Aorta (tissue), 5 donors: ENCODE measurements at regions not wholly inside any gene's neighbourhood (a gene's known extent, or its start where the extent isn't known, plus 50 kb on each side); places are given as distances from the start of the nearest gene placed in this dataset.

Source experiments
- ATAC-seq: fragments of 200-7000 bp; cut with Tn5 transposase; one replicate; pipeline ENCODE4 v1.9.1; 2022; ENCODE audit warnings: moderate library complexity; ENCODE audit not compliant: low FRiP score
- DNase-seq, 2 donors: peaks; one replicate each; pipeline ENCODE4 v3.0.0-alpha.2; 2020
- H3K27ac ChIP-seq, 2 donors: one replicate each; pipeline ENCODE4 v1.5.1; 2013; ENCODE audit warnings: low read length in 2 of 2, mild to moderate bottlenecking in 2 of 2, moderate library complexity in 2 of 2, control low read depth in 1 of 2, inconsistent platforms in 1 of 2, low read depth in 1 of 2
- H3K27me3 ChIP-seq, 2 donors: one replicate each; pipeline ENCODE4 v1.6.1; 2013; ENCODE audit warnings: control low read depth in 1 of 2, low read length in 1 of 2, mild to moderate bottlenecking in 1 of 2, moderate library complexity in 1 of 2; ENCODE audit not compliant: insufficient read depth in 2 of 2, control insufficient read depth in 1 of 2
- H3K36me3 ChIP-seq, 2 donors: one replicate each; pipeline ENCODE4 v1.6.1; 2013; ENCODE audit warnings: control low read depth in 1 of 2, low read length in 1 of 2, mild to moderate bottlenecking in 1 of 2; ENCODE audit not compliant: insufficient read depth in 2 of 2, control insufficient read depth in 1 of 2
- H3K4me1 ChIP-seq, 2 donors: one replicate each; pipeline ENCODE4 v1.6.1; 2013; ENCODE audit warnings: low read length in 2 of 2, control low read depth in 1 of 2, mild to moderate bottlenecking in 1 of 2, moderate library complexity in 1 of 2; ENCODE audit not compliant: insufficient read depth in 2 of 2, control insufficient read depth in 1 of 2
- H3K4me3 ChIP-seq, 2 donors: one replicate each; pipeline ENCODE4 v1.5.1; 2013; ENCODE audit warnings: low read length in 2 of 2, control low read depth in 1 of 2, mild to moderate bottlenecking in 1 of 2
- H3K9me3 ChIP-seq: one replicate; pipeline ENCODE4 v1.6.1; 2013; ENCODE audit warnings: mild to moderate bottlenecking, low read length; ENCODE audit not compliant: control insufficient read depth
- WGBS, 2 donors: extraction: QIAGEN DNeasy Blood & Tissue Kit; methylation state at CpG; one replicate each; pipeline ENCODE4 v1.1.7; 2013; 5-methylcytosine and 5-hydroxymethylcytosine counted together
- intact Hi-C, 2 donors: fragments of 100-400 bp; cut with DNase I; formaldehyde crosslinking; loops; one replicate each; pipeline versions ENCODE4 v1.14.2 to v1.15.0; 2022
- donor health status: healthy with polysubstance abuse.
- donor health status: Bipolar disorder and iron deficiency.
- donor health status: DM: no; HTN: no; CAD: no.
- donor health status: DM: no; HTN: no; CAD: no.
- donor health status: DM: yes; HTN: yes; CAD: no.

DNA sequence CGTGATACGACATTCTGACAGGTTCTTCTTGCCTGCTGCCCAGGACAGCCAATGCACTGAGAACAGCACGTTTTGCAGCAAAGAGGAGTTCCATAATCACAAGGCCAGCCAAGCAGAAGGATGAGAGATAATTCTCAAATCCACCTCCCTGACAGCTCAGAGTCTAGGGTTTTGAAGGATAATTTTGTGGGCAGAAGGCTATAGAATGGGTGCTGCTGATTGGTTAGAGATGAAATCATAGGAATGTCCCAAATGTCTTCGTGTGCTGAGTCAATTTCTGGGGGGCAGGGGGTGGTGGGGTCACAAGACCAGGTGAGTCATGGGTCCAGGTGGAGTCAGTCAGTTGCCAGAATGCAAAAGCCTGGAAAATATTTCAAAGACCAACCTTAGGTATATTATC lies 175.5 kb upstream of the SLC30A5 start:
- DNase-seq (no peak), ATAC-seq (no peak)
- intact Hi-C loops = no loop called here
- Histone ChIP-seq H3K4me3 (no peak overlapping the region), H3K4me1 (no peaks in the 10 kb centered on the region), H3K27me3 (no peaks in the 10 kb centered on the region), H3K27ac (no peak overlapping the region), H3K9me3 (peaks cover 2% of the 10 kb centered on the region), H3K36me3 (no peaks in the 10 kb centered on the region)
- 86 to 89% methylated on average over 4 of the region's 4 CpGs for WGBS, 2 donors

DNA sequence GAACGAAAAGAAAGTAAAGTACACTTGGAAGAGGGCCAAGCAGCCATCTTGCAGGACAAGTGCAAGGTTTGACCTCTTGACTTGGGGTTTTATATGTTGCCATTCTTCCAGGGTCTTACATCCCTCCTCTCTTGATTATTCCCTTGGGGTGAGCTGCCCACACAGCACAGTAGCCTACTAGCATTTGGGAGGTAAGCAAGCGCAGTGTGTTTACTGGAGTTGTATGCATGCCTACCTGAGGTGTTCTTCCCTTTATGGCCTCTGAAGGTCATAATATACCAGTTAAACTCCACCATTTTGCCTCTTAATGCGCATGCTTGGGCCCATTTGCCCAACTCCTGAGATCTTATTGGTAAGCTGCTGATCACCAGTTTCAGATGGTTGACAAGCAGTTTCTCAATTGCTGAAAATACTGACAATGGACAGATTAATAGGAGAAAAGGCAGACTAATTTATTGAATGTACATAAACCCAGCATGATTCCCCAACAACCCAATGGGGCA lies 173.8 kb upstream of the SLC30A5 start:
- Histone ChIP-seq H3K4me1 (no peaks in the 10 kb centered on the region), H3K27ac (no peak overlapping the region), H3K36me3 (no peaks in the 10 kb centered on the region), H3K27me3 (no peaks in the 10 kb centered on the region), H3K9me3 (peaks cover 2% of the 10 kb centered on the region), H3K4me3 (no peak overlapping the region)
- WGBS, 2 donors = 82 to 94% methylated on average over 3 of the region's 3 CpGs
- intact Hi-C loops = no loop called here
- no peak for ATAC-seq
- no peak for DNase-seq

DNA sequence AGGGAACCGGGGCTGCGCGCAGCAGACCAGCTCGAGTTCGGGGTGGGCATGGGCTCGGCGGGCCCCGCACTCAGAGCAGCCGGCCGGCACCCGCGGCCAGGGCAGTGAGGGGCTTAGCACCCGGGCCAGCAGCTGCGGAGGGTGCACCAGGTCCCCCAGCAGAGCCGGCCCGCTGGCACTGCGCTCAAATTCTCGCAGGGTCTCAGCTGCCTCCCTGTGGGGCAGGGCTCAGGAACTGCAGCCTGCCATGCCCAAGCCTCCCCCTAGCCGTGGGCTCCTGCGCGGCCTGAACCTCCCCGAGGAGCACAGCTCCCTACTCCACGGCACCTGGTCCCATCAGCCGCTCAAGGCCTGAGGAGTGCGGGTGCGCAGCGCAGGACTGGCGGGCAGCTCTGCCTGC lies 172.9 kb upstream of the SLC30A5 start:
- WGBS, 2 donors = 97 to 99% methylated on average over 27 to 28 of the region's 28 CpGs

DNA sequence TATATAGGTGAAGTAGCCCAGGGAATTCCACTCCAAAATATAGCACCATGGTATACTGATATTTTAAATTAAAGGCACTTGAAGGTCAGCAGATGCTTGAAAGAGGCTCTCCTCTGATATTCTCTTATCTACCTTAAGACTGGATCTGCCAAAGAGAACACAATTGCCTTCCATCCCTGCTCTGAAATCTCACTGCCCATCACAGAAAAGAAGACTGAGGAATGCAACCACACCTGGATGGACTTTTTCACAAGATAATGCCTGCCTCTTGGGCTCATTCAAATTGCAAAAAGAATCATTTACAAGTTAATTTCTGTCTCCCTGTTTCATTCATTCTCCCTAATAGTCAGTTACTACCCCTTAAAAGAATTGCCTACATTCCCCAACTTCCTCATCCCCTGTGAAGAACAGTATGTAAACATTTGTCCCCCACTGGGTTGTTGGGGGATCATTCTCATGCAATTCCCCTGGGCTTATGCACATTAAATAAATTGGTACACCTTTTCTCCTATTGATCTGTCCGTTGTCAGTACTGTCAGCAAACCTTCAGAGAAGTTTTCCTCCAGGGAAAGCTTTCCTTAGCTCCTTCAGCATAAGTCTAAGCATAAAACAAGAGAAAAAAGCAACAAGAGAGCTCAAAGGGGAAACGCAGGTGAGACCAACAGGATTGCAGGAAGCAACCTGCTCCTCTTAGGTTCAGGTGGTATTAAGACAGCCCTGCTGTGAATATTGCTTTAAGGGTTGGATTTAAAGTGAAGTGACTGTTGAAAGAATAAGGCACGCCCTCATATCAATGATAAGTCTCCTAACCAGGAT lies 171.4 kb upstream of the SLC30A5 start:
- Histone ChIP-seq H3K9me3 (peaks cover 2% of the 10 kb centered on the region), H3K27ac (no peak overlapping the region), H3K27me3 (no peaks in the 10 kb centered on the region), H3K36me3 (no peaks in the 10 kb centered on the region), H3K4me3 (no peak overlapping the region), H3K4me1 (no peaks in the 10 kb centered on the region)
- intact Hi-C loops = no loop called here
- ATAC-seq = no peak
- WGBS, 2 donors = 74 to 84% methylated on average over 3 of the region's 3 CpGs
- DNase-seq = no peak

More for the DNA sequence above, 172.9 kb upstream of the SLC30A5 start:
- Histone ChIP-seq H3K27ac (no peak overlapping the region), H3K27me3 (no peaks in the 10 kb centered on the region), H3K36me3 (no peaks in the 10 kb centered on the region), H3K4me3 (no peak overlapping the region), H3K9me3 (peaks cover 2% of the 10 kb centered on the region), H3K4me1 (no peaks in the 10 kb centered on the region)
- intact Hi-C loops = no loop called here
- no peak for DNase-seq
- ATAC-seq = no peak

DNA sequence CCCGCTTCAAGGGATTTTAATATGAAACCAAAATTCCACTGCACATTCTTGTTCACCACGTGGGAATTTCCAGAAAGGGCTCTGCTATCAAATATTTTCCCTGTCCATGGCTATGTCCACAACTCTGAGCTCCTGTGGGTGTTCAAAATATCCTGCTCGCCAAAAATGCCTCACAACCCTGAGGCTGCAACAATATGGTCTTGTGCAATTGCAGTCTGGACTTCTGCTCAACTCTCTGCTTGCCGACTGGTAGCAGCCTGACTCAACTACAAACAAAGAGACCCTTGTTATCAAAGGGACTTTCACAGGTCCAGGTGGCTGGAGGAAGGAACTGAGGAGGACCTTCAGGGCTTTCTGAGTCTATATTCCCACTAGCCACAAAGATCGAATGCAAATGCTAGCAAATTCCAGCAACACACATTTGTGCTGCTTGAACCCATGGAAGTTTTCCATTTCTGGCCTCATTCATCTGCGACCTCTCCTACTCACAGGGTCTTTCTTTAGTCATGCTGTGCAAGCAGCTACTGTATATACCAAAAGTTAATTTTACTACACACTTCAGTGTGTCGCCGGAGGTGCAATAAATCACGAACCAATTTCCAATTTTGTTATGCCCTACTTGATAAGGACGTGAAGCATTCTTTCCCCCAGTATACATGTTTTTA lies 169.2 kb upstream of the SLC30A5 start:
- Histone ChIP-seq H3K9me3 (no peaks in the 10 kb centered on the region), H3K36me3 (no peaks in the 10 kb centered on the region), H3K27me3 (no peaks in the 10 kb centered on the region), H3K4me3 (no peak overlapping the region), H3K4me1 (no peaks in the 10 kb centered on the region), H3K27ac (no peak overlapping the region)
- 67% methylated on average over 10 of the region's 10 CpGs for WGBS, 2 donors
- ATAC-seq (no peak), DNase-seq (no peak)
- intact Hi-C loops = no loop called here

DNA sequence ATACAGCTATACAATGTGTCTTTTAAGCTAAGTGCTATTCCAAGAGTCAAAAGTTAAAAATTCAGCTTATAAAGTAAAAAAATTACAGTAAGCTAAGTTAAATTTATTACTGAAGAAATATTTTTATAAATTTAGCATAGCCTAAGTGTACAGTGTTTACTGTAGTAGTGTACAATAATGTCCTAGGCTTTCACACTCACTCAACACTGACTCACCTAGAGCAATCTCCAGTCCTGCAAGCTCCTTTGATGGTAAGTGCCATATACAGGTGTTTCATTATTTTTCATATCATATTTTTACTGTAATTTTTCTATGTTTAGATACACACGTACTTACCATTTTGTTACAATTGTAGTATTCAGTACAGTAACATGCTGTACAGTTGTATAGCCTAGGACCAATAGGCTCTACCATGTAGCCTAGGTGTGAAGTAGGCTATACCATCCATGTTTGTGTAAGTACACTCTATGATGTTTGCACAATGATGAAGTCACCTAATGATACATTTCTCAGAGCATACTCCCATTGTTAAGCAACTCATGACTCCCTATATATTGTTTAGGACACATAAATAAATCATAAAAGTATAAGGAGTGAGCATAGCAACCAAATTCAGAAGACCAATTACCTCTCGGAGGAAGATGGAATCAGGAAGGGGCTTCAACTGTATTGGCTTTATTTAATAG lies 165.1 kb upstream of the SLC30A5 start:
- Histone ChIP-seq H3K36me3 (no peaks in the 10 kb centered on the region), H3K27me3 (no peaks in the 10 kb centered on the region), H3K27ac (no peak overlapping the region), H3K4me3 (no peak overlapping the region), H3K4me1 (no peaks in the 10 kb centered on the region), H3K9me3 (peaks cover 4% of the 10 kb centered on the region)
- intact Hi-C loops = no loop called here
- DNase-seq (no peak), ATAC-seq (no peak)
- 85 to 88% methylated on average over 2 of the region's 2 CpGs for WGBS, 2 donors

DNA sequence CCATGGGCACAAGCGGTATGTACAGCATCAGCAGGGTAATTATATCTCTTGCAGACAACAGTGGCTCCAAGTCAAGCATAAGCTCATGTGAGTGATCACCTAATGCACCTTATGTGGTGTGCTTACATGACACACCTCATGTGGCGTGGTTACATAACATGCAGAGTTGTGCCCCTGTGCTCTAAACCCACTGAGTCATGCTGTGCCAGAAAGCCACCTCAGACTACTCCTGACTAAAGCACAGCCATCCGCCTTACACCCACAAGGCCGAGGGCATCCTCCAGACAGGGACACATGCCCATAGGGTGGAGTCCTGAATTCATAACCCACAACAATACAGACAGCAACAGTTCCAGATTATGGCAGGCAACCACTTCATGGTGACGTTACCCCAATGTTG lies 163.7 kb upstream of the SLC30A5 start:
- no peak overlapping the region for H3K4me3 ChIP-seq
- 96 to 97% methylated on average over 5 of the region's 5 CpGs for WGBS, 2 donors
- DNase-seq (no peak), ATAC-seq (no peak)
- no peaks in the 10 kb centered on the region for H3K36me3 ChIP-seq
- no peaks in the 10 kb centered on the region for H3K4me1 ChIP-seq
- intact Hi-C loops = no loop called here
- H3K9me3 ChIP-seq = peaks cover 4% of the 10 kb centered on the region
- no peak overlapping the region for H3K27ac ChIP-seq
- H3K27me3 ChIP-seq = no peaks in the 10 kb centered on the region

DNA sequence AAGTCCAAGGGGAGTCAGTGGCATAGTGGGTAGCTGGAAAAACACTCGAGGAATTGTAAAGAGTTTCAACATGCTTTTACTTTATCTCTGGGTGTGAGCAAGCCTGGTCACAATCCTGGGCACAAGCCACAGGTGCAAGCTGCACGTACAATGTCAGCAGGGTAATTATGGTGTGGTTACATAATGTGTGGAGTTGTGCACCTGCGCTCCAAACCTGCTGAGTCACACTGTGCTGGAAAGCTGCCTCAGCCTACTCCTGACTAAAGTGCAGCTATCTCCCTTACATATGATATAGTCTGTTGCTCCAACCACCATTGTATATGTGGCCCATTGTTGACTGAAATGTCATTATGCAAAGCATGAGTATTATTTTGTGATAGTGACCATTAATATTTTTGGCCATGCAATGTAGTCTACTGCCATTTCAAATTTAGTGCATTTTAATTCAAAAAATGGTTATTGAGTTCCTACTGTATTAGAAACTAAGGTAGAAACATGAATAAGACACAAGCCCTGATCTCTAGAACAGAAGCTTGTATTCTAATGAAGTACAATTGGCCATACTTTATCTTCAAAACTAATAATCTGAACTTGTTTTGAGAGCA lies 160.9 kb upstream of the SLC30A5 start:
- intact Hi-C loops = loop anchor here in 1 of 2 donors (2.0 kb wide), 1 partner anchor 68 kb away; no protein-coding TSS in a partner anchor
- no peaks in the 10 kb centered on the region for H3K36me3 ChIP-seq
- no peak for DNase-seq
- WGBS, 2 donors = 90% methylated on average over 3 of the region's 3 CpGs
- H3K4me3 ChIP-seq = no peak overlapping the region
- H3K9me3 ChIP-seq = peaks cover 4% of the 10 kb centered on the region
- H3K4me1 ChIP-seq = no peaks in the 10 kb centered on the region
- no peaks in the 10 kb centered on the region for H3K27me3 ChIP-seq
- no peak overlapping the region for H3K27ac ChIP-seq
- ATAC-seq = no peak
